ENCODE measurements at regions not wholly inside any gene's neighbourhood (a gene's known extent, or its start where the extent isn't known, plus 50 kb on each side); places are given as distances from the start of the nearest gene placed in this dataset.

DNA sequence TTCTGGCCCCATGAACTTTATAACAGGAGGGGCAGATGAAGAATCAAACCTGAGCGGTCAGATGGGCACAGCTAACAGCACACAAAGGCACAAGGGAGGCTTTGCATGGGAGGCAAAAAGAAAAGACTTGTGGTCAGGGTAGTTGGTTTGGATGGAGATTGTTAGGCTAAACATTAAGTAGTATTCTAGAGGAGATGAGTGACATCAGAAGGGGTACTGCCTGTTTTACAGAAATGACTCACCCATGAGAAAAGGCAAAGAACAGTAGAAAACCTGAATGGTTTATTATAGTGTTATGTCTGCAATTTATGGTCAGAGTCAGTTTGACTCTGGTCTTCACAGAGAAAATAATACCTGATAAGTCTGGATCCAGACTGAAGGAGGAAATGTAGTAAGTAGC, 129.8 kb upstream of the KIRREL3 start:
- H3K9me3 Mint-ChIP-seq: no peaks in the 10 kb centered on the region
- no peak overlapping the region for H3K27ac Mint-ChIP-seq
- no peak overlapping the region for H3K4me3 Mint-ChIP-seq
- H3K27me3 Mint-ChIP-seq (ENCODE audit: insufficient read depth): peaks cover 27% of the 10 kb centered on the region
- TF ChIP-seq, protein P1, sequence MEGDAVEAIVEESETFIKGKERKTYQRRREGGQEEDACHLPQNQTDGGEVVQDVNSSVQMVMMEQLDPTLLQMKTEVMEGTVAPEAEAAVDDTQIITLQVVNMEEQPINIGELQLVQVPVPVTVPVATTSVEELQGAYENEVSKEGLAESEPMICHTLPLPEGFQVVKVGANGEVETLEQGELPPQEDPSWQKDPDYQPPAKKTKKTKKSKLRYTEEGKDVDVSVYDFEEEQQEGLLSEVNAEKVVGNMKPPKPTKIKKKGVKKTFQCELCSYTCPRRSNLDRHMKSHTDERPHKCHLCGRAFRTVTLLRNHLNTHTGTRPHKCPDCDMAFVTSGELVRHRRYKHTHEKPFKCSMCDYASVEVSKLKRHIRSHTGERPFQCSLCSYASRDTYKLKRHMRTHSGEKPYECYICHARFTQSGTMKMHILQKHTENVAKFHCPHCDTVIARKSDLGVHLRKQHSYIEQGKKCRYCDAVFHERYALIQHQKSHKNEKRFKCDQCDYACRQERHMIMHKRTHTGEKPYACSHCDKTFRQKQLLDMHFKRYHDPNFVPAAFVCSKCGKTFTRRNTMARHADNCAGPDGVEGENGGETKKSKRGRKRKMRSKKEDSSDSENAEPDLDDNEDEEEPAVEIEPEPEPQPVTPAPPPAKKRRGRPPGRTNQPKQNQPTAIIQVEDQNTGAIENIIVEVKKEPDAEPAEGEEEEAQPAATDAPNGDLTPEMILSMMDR (IDR thresholded peaks at IDR 0.05): no peak
- no peaks in the 10 kb centered on the region for H3K36me3 Mint-ChIP-seq (ENCODE audit: low read depth)
- DNase-seq: no peak
- no peaks in the 10 kb centered on the region for H3K4me1 Mint-ChIP-seq (ENCODE audit: low read depth)

DNA sequence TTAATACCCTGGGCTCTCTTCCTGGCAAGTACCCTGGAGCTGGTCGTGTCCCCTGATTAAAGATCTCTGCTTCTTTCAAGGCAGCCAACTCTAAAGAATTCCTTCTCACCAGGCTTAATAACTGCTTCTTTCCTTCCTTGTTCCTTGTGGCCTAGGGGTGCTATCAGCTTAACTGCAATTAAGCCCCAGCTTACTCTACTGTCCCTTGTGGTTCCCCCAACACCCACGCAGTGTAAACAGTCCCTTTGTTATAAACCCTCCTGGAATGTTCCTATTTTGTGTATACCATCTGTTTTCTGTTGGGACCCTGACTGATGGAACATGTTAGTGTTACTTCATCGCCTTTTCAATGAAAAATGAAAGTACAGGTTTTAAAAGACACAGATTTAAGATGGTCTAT, 126.4 kb upstream of the KIRREL3 start:
- H3K27ac Mint-ChIP-seq: no peak overlapping the region
- H3K4me3 Mint-ChIP-seq: no peak overlapping the region
- no peaks in the 10 kb centered on the region for H3K36me3 Mint-ChIP-seq (ENCODE audit: low read depth)
- H3K4me1 Mint-ChIP-seq (ENCODE audit: low read depth): no peaks in the 10 kb centered on the region
- no peak for DNase-seq
- TF ChIP-seq, protein P1 (IDR thresholded peaks at IDR 0.05): no peak
- H3K27me3 Mint-ChIP-seq (ENCODE audit: insufficient read depth): peaks cover 24% of the 10 kb centered on the region
- no peaks in the 10 kb centered on the region for H3K9me3 Mint-ChIP-seq

DNA sequence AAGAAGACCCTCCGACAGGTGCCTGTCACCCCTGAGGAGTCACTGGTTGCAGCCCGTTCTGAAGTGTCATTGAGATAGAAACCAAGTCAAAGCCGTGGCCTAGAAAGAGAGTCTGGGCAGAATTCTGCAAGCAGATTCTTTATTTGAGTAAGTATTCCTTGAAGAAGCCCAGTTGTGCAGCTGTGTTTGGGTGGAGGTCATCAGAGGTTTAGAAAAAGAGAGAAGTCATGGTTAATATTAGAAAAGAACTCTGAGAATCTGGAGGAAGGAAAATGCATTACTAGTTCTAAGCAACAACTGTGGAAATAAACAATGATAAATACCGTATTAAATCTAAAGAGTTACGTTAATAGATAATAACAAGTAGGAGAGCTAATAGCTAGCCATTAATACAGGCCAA, 118.8 kb upstream of the KIRREL3 start:
- TF ChIP-seq, protein P1 (IDR thresholded peaks at IDR 0.05): no peak
- no peak for DNase-seq
- H3K4me3 Mint-ChIP-seq: no peak overlapping the region

DNA sequence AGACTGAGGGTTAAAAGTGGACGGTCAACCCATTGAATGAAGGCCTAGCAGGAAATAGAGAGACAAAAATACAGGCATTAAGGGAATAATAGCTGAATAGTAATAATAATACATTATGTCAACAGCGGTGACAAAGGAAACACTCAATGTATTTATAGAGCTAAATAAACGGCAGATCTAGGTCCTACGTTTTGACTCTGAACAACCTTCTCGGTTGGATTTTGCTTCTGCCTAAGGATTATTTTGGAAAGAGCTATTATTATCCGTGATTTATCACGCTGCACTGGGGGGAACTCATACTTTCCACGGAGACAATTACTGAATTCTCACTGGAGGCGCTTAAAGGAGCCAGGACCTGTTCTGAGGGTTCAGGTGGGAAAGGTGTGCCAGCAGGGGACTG, 118.2 kb upstream of the KIRREL3 start:
- Mint-ChIP-seq H3K27me3 (ENCODE audit: insufficient read depth) (peaks cover 15% of the 10 kb centered on the region), H3K4me3 (no peak overlapping the region), H3K27ac (no peak overlapping the region), H3K36me3 (ENCODE audit: low read depth) (no peaks in the 10 kb centered on the region), H3K9me3 (no peaks in the 10 kb centered on the region), H3K4me1 (ENCODE audit: low read depth) (no peaks in the 10 kb centered on the region)
- TF ChIP-seq, protein P1 (IDR thresholded peaks at IDR 0.05): no peak
- DNase-seq: no peak

More for the DNA sequence above, 118.8 kb upstream of the KIRREL3 start:
- no peaks in the 10 kb centered on the region for H3K4me1 Mint-ChIP-seq (ENCODE audit: low read depth)
- no peaks in the 10 kb centered on the region for H3K9me3 Mint-ChIP-seq
- H3K36me3 Mint-ChIP-seq (ENCODE audit: low read depth): no peaks in the 10 kb centered on the region
- no peak overlapping the region for H3K27ac Mint-ChIP-seq
- H3K27me3 Mint-ChIP-seq (ENCODE audit: insufficient read depth): peaks cover 15% of the 10 kb centered on the region

DNA sequence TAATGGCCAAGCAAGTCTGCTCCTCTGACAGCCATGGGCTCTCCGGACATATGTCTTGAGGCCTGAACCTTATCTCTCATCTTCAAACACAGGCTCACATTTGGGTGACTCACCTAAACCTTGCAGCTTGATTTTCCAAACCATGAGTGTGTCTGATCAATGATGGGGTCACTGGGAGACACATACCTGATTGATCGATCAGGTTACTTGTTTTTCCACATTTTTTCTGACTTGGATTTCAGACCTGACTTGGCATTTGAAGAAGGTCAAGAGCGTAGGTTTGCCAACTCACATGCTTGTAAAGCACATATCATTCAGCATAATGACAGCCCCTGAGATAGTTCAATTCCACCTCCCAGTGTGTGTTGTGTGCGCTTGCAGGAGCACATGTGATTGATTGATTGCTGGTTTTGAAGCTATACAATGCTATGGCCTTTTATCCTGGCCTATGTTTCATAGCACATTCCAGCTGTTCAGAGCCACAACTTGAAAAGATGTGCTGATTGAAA, 116.7 kb upstream of the KIRREL3 start:
- Mint-ChIP-seq H3K9me3 (no peaks in the 10 kb centered on the region), H3K27ac (no peak overlapping the region), H3K4me3 (no peak overlapping the region), H3K36me3 (ENCODE audit: low read depth) (no peaks in the 10 kb centered on the region), H3K27me3 (ENCODE audit: insufficient read depth) (peaks cover 20% of the 10 kb centered on the region), H3K4me1 (ENCODE audit: low read depth) (no peaks in the 10 kb centered on the region)
- TF ChIP-seq, protein P1 (IDR thresholded peaks at IDR 0.05): no peak
- DNase-seq: no peak

DNA sequence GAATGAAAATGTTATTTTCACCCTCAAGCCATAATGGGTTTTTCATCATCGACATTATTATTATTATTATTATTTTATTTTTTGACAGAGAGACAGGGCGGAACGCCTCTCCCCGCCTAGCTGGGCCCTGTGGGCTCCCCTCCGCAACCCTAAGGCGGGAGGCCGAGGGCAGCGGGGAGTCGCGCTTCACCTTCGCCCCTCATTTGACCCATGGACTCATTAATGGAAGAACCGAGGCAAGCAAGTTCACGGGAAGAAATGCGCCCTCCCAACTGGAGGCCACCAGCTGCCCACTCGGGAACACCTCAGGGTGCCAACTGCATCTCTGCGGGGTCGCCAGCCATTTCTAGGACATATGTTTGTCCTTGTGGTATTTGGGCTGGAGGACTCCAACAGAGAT, 115.3 kb upstream of the KIRREL3 start:
- no peaks in the 10 kb centered on the region for H3K9me3 Mint-ChIP-seq
- H3K27me3 Mint-ChIP-seq (ENCODE audit: insufficient read depth): peaks cover 20% of the 10 kb centered on the region
- no peaks in the 10 kb centered on the region for H3K36me3 Mint-ChIP-seq (ENCODE audit: low read depth)
- TF ChIP-seq, protein P1 (IDR thresholded peaks at IDR 0.05): no peak
- no peak for DNase-seq
- H3K4me1 Mint-ChIP-seq (ENCODE audit: low read depth): no peaks in the 10 kb centered on the region
- no peak overlapping the region for H3K4me3 Mint-ChIP-seq
- no peak overlapping the region for H3K27ac Mint-ChIP-seq
